ENCODE measurements at regions not wholly inside any gene's neighbourhood (a gene's known extent, or its start where the extent isn't known, plus 50 kb on each side); places are given as distances from the start of the nearest gene placed in this dataset.

DNA sequence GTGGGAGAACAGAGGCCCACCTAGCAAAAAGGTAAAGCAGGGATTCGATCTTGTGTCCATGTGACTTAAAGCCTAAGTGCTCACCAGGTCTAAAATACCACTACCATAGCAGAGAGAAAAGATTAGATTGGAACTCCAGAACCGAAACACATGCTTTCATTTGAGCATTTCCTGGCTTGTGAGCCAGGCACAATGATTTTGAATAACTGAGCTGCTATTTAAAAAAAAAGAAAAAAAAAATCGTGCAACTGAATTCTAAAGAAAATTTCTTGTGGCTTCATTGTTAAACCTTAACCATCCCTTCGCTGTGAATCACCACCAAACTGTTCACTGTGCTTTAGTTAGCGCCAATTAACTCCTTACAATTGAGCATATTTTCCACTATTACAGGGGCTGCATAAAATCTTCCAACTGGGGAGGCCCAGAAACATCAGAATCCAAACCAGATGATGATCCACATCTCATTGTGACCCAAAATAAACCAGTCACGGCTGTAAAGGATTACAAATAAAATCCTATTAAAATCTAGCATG lies 366.4 kb upstream of the ERCC4 start:
- Histone ChIP-seq H3K27ac (no peak overlapping the region), H3K4me1 (no peaks in the 10 kb centered on the region)
- DNase-seq (ENCODE audit: low spot score), result no peak

GRCh38 chr16:13554005-13554404 lies 365.9 kb upstream of the ERCC4 start:
- Histone ChIP-seq H3K9me3 (no peaks in the 10 kb centered on the region), H3K4me3 (no peak overlapping the region), H3K27me3 (no peaks in the 10 kb centered on the region), H3K36me3 (no peaks in the 10 kb centered on the region), H3K4me1 (no peaks in the 10 kb centered on the region), H3K27ac (no peak overlapping the region)
- DNase-seq (ENCODE audit: low spot score), result no peak
- TF ChIP-seq CTCF (IDR thresholded peaks at IDR 0.05), result no peak

More for the DNA sequence above, 366.4 kb upstream of the ERCC4 start:
- H3K4me3 ChIP-seq, result no peak overlapping the region
- TF ChIP-seq CTCF (IDR thresholded peaks at IDR 0.05), result no peak
- no peaks in the 10 kb centered on the region for H3K36me3 ChIP-seq
- H3K9me3 ChIP-seq, result no peaks in the 10 kb centered on the region
- no peaks in the 10 kb centered on the region for H3K27me3 ChIP-seq

- TF ChIP-seq CTCF (IDR thresholded peaks at IDR 0.05), result no peak
- no peaks in the 10 kb centered on the region for H3K4me1 ChIP-seq
- H3K36me3 ChIP-seq, result no peaks in the 10 kb centered on the region
- H3K4me3 ChIP-seq, result no peak overlapping the region
- no peak overlapping the region for H3K27ac ChIP-seq
- H3K27me3 ChIP-seq, result no peaks in the 10 kb centered on the region
- no peak for DNase-seq (ENCODE audit: low spot score)
- H3K9me3 ChIP-seq, result no peaks in the 10 kb centered on the region
These were observed 365.3 kb upstream of the ERCC4 start for GRCh38 chr16:13554643-13555042.

- no peak overlapping the region for H3K27ac ChIP-seq
- no peak for DNase-seq (ENCODE audit: low spot score)
- no peaks in the 10 kb centered on the region for H3K36me3 ChIP-seq
- H3K9me3 ChIP-seq, result no peaks in the 10 kb centered on the region
- TF ChIP-seq CTCF (IDR thresholded peaks at IDR 0.05), result no peak
- no peak overlapping the region for H3K4me3 ChIP-seq
- no peaks in the 10 kb centered on the region for H3K4me1 ChIP-seq
- no peaks in the 10 kb centered on the region for H3K27me3 ChIP-seq
These were observed 362.5 kb upstream of the ERCC4 start for GRCh38 chr16:13557418-13557817.

DNA sequence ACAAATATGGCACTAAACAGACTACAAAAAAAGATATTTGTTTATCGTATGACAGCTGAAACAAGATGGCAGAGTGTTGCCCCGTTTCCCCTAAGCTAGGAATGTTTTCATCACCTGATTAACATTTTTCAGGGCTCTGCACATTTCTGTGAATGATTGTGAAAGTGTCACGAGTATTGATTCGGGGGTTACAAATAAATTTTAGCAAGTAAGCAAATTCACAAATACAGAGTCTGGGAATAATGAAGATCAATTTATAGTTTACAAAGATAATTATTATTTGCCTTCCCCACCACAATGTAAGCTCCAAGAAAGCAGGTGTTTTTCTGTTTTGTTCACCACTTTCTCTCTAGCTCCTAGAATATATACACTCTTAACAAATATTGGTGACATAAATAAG lies 361.2 kb upstream of the ERCC4 start:
- Histone ChIP-seq H3K4me1 (no peaks in the 10 kb centered on the region), H3K36me3 (no peaks in the 10 kb centered on the region), H3K27me3 (no peaks in the 10 kb centered on the region), H3K9me3 (no peaks in the 10 kb centered on the region), H3K4me3 (no peak overlapping the region), H3K27ac (no peak overlapping the region)
- no peak for TF ChIP-seq CTCF (IDR thresholded peaks at IDR 0.05)
- no peak for DNase-seq (ENCODE audit: low spot score)

DNA sequence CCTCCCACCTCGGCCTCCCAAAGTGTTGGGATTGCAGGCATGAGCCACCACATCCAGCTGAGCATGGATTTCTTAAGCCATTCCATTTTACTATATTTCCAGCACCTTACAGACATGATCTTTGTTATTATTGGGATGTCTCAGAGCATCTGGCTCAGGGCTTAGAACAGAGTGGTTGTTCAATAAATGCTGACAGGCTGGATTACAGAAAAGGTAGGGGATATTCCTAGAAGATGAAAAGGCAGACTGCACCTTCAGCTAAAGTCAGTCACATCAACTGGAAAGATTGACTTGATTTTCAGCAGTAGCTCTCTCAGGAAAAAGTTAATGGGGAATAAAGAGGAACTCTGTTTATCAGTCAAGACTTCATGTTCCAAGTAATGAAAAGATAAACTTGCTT lies 360.3 kb upstream of the ERCC4 start:
- Histone ChIP-seq H3K4me3 (no peak overlapping the region), H3K27me3 (no peaks in the 10 kb centered on the region), H3K36me3 (no peaks in the 10 kb centered on the region), H3K9me3 (no peaks in the 10 kb centered on the region), H3K4me1 (no peaks in the 10 kb centered on the region), H3K27ac (no peak overlapping the region)
- TF ChIP-seq CTCF (IDR thresholded peaks at IDR 0.05), result no peak
- no peak for DNase-seq (ENCODE audit: low spot score)

All from right atrium auricular region (tissue), 2 donors.